ENCODE measurements at regions not wholly inside any gene's neighbourhood (a gene's known extent, or its start where the extent isn't known, plus 50 kb on each side); places are given as distances from the start of the nearest gene placed in this dataset.

DNA sequence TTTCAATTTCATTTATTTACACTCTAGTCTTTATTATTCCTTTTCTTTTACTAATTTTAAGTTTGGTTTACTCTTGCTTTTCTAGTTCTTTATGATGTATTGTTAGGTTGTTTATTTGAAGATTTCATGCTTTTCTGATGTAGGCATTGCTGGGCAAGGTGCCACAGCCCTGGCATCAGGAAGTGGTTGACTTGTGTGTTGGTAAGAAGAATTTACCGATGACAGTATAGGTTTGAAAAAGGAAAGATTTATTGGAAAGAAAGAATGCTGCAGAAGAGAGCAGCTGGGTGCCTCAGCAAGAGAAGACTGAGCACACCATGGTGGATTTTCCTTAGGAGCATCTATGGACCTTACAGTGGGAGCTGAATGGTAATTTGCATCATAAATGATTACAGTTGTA, 153.2 kb downstream of the KLF8 start:
- no peak for TF ChIP-seq CTCF (IDR thresholded peaks at IDR 0.05)
- TF ChIP-seq POLR2A (IDR thresholded peaks at IDR 0.05): no peak

Measured in adrenal gland (tissue), 5 donors.